ENCODE measurements at regions not wholly inside any gene's neighbourhood (a gene's known extent, or its start where the extent isn't known, plus 50 kb on each side); places are given as distances from the start of the nearest gene placed in this dataset.

DNA sequence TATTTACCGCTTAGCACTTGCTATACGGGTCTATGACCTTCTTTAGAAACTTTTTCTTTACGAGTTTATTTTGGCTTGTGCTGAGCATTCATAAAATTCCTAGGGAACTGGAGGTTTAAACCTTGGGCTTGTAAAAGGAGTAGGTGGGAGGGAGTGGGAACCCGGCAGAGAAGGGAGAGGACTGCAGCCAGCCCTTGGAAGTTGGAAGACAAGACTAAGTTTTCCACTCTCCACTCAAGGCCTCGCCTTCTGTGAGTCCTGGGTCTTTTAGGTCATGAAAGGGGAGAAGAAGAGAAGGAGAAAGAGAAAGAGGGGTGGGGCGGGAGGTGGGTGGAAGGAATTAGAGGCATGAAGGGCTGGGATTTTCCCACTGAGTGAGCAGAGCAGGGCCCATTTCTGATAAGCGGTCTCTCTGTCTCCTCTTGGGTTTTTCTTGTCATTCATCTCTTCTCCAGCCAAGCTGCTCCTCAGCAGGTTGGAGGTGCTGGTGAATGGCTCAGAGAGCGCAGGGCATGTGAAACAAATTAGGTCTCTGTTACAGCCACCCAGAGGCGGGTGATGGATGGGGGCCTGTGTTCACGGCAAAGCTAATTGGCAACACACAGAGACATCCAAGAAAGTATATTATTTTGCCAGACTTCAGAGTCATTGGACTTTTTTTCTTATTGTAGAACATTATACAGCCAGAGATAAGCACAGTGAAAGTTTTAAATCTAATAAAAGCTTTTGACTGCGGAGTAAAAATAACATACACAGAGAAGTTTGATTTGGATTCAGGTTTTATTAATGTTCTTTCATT is 247.3 kb downstream of the FOXD2 start:
- TF ChIP-seq, protein P1, sequence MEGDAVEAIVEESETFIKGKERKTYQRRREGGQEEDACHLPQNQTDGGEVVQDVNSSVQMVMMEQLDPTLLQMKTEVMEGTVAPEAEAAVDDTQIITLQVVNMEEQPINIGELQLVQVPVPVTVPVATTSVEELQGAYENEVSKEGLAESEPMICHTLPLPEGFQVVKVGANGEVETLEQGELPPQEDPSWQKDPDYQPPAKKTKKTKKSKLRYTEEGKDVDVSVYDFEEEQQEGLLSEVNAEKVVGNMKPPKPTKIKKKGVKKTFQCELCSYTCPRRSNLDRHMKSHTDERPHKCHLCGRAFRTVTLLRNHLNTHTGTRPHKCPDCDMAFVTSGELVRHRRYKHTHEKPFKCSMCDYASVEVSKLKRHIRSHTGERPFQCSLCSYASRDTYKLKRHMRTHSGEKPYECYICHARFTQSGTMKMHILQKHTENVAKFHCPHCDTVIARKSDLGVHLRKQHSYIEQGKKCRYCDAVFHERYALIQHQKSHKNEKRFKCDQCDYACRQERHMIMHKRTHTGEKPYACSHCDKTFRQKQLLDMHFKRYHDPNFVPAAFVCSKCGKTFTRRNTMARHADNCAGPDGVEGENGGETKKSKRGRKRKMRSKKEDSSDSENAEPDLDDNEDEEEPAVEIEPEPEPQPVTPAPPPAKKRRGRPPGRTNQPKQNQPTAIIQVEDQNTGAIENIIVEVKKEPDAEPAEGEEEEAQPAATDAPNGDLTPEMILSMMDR (IDR thresholded peaks at IDR 0.05; ENCODE audit: borderline replicate concordance, extremely low read depth, insufficient read depth): no peak
- H3K9ac ChIP-seq (ENCODE audit: low read length in 3 of 3): no peak overlapping the region
- H3K27me3 ChIP-seq (ENCODE audit: control insufficient read depth, insufficient read depth, low read length): no peaks in the 10 kb centered on the region
- intact Hi-C loops (cut with DNase I): no loop called here
- no peak overlapping the region for H3K27ac ChIP-seq (ENCODE audit: low read depth in 2 of 2, low read length in 2 of 2)
- H3K36me3 ChIP-seq (ENCODE audit: control insufficient read depth in 2 of 3, insufficient read depth in 3 of 3, low read length in 3 of 3): no peaks in the 10 kb centered on the region
- no peak overlapping the region for H3K4me3 ChIP-seq (ENCODE audit: low read length in 3 of 3)
- DNase-seq (peak in 3 of 5 donors; percentile 26 to 81 (median 43)), FAIRE-seq (no peak)
- no peaks in the 10 kb centered on the region for H3K9me3 ChIP-seq (ENCODE audit: control insufficient read depth in 2 of 3, insufficient read depth in 1 of 3, low read length in 3 of 3)
- H3K4me1 ChIP-seq (ENCODE audit: control insufficient read depth in 2 of 3, insufficient read depth in 2 of 3, low read depth in 1 of 3, low read length in 3 of 3): peaks cover 0 to 3% (median 0%) of the 10 kb centered on the region in 3 donors

DNA sequence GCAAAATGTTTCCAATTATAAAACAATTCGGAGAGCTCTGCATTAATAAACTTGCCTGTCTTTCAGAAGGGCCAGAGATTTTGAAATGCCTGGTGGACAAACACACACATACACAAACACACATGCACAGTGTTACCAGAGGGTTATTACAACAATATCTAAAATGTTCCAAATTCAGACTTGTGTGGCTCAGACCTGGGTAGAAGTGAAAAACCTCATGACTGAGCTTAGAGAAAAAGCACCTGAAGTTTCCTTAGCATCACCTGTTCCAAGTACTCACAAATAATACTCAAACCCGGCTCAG is 247.9 kb downstream of the FOXD2 start:
- no peaks in the 10 kb centered on the region for H3K27me3 ChIP-seq (ENCODE audit: control insufficient read depth, insufficient read depth, low read length)
- no peak for DNase-seq
- intact Hi-C loops (cut with DNase I): no loop called here
- H3K4me1 ChIP-seq (ENCODE audit: control insufficient read depth in 2 of 3, insufficient read depth in 2 of 3, low read depth in 1 of 3, low read length in 3 of 3): peaks cover 0 to 3% (median 0%) of the 10 kb centered on the region in 3 donors
- no peak overlapping the region for H3K4me3 ChIP-seq (ENCODE audit: low read length in 3 of 3)
- H3K9me3 ChIP-seq (ENCODE audit: control insufficient read depth in 2 of 3, insufficient read depth in 1 of 3, low read length in 3 of 3): no peaks in the 10 kb centered on the region
- H3K9ac ChIP-seq (ENCODE audit: low read length in 3 of 3): no peak overlapping the region
- FAIRE-seq: no peak
- no peaks in the 10 kb centered on the region for H3K36me3 ChIP-seq (ENCODE audit: control insufficient read depth in 2 of 3, insufficient read depth in 3 of 3, low read length in 3 of 3)
- TF ChIP-seq, protein P1 (IDR thresholded peaks at IDR 0.05; ENCODE audit: borderline replicate concordance, extremely low read depth, insufficient read depth): no peak
- no peak overlapping the region for H3K27ac ChIP-seq (ENCODE audit: low read depth in 2 of 2, low read length in 2 of 2)

DNA sequence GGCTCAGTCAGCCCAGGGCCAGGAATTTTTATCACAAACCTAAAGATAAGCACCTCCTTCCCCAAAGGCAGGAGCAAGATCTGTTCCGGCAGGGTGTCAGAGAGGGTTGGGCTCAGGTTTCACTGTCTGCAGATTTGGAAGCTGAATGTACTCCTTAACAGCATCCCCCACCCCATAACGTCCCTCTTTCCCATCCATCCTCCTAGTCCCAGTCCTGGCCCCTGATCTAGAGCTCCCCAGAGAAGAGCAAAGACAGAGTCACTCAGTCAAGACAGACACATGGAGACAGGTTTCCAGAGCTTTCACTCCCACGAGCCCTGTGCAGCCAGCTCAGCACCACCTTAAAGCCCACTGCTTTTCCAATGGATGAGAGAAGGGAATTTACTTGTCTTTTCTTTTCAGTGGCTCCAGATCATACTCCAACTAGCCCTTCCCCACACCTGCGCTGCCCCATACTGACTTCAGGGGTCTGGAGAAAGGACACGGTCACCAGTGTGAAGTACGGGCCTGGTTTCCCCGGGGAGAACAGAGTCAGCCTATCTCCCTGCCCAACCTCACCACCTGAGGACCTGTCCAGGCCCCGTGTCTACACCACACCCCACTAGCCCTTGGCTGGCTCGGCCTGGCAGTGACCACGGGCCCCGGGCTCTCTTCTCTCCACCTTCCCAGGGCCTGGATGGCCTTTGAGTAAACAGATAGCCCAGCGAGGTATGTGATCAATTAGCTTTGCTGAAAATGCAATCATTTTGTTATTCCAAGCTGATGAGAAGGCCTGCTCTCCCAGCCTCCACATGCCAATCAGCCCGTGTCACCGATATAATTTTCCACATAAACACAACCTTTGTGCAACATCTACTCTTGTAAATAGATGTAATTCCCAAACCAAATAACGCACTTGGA is 249.1 kb downstream of the FOXD2 start:
- Histone ChIP-seq H3K9me3 (ENCODE audit: control insufficient read depth in 2 of 3, insufficient read depth in 1 of 3, low read length in 3 of 3) (no peaks in the 10 kb centered on the region), H3K36me3 (ENCODE audit: control insufficient read depth in 2 of 3, insufficient read depth in 3 of 3, low read length in 3 of 3) (no peaks in the 10 kb centered on the region), H3K4me3 (ENCODE audit: low read length in 3 of 3) (no peak overlapping the region), H3K9ac (ENCODE audit: low read length in 3 of 3) (no peak overlapping the region), H3K27me3 (ENCODE audit: control insufficient read depth, insufficient read depth, low read length) (no peaks in the 10 kb centered on the region), H3K4me1 (ENCODE audit: control insufficient read depth in 2 of 3, insufficient read depth in 2 of 3, low read depth in 1 of 3, low read length in 3 of 3) (peaks cover 0 to 3% (median 0%) of the 10 kb centered on the region in 3 donors), H3K27ac (ENCODE audit: low read depth in 2 of 2, low read length in 2 of 2) (no peak overlapping the region)
- DNase-seq (peak in 4 of 5 donors; percentile 45 to 66 (median 56)), FAIRE-seq (no peak)
- TF ChIP-seq, protein P1 (IDR thresholded peaks at IDR 0.05; ENCODE audit: borderline replicate concordance, extremely low read depth, insufficient read depth): no peak
- intact Hi-C loops (cut with DNase I): no loop called here

Measured in kidney (tissue), 13 donors.